NB4 (cell line): ENCODE measurements at regions not wholly inside any gene's neighbourhood (a gene's known extent, or its start where the extent isn't known, plus 50 kb on each side); places are given as distances from the start of the nearest gene placed in this dataset.

Source experiments
- DNase-seq: peaks from one replicate; pipeline ENCODE4 v3.0.0; 2010; ENCODE audit warnings: low read depth
- H3K4me3 ChIP-seq: one replicate; pipeline ENCODE4 v1.5.1; 2011; ENCODE audit warnings: mild to moderate bottlenecking, low read depth, low read length, moderate library complexity
- CTCF ChIP-seq: IDR thresholded peaks from one replicate; pipeline ENCODE4 v1.5.1; 2012; ENCODE audit warnings: low read depth, low read length
- MAX ChIP-seq: IDR thresholded peaks from 2 replicates; pipeline ENCODE4 v1.6.1; 2011; ENCODE audit warnings: low read depth, low read length
- MYC ChIP-seq: IDR thresholded peaks from 2 replicates; pipeline ENCODE4 v1.6.1; 2011; ENCODE audit warnings: low read depth, low read length
- POLR2A ChIP-seq: IDR thresholded peaks from 2 replicates; pipeline ENCODE4 v1.6.1; 2011; ENCODE audit warnings: mild to moderate bottlenecking; ENCODE audit not compliant: insufficient read length; ENCODE audit errors: extremely low read depth

- H3K4me3 ChIP-seq: no peak overlapping the region
- TF ChIP-seq POLR2A: no peak
- no peak for TF ChIP-seq MAX
- TF ChIP-seq MYC: no peak
- no peak for TF ChIP-seq CTCF
- DNase-seq: no peak
Observed at GRCh38 chr13:56865416-56865815, 275.3 kb upstream of the PRR20A start.

GRCh38 chr13:56869671-56870070 is 271.0 kb upstream of the PRR20A start:
- TF ChIP-seq MAX (no peak), POLR2A (no peak), MYC (no peak)
- no peak overlapping the region for H3K4me3 ChIP-seq
- DNase-seq: no peak

GRCh38 chr13:56886398-56886797 is 254.3 kb upstream of the PRR20A start:
- TF ChIP-seq CTCF (no peak), MYC (no peak), POLR2A (no peak), MAX (no peak)
- no peak overlapping the region for H3K4me3 ChIP-seq
- DNase-seq: no peak

- no peak for DNase-seq
- H3K4me3 ChIP-seq: no peak overlapping the region
- no peak for TF ChIP-seq MAX
- TF ChIP-seq POLR2A: no peak
- TF ChIP-seq CTCF: no peak
- TF ChIP-seq MYC: no peak
Observed at GRCh38 chr13:56888455-56888854, 252.3 kb upstream of the PRR20A start.

GRCh38 chr13:56893843-56894242 is 246.9 kb upstream of the PRR20A start:
- no peak overlapping the region for H3K4me3 ChIP-seq
- peak; percentile 13 for DNase-seq
- no peak for TF ChIP-seq POLR2A
- TF ChIP-seq MYC: no peak
- no peak for TF ChIP-seq MAX
- TF ChIP-seq CTCF: no peak

GRCh38 chr13:56900549-56901279 is 240.0 kb upstream of the PRR20A start:
- H3K4me3 ChIP-seq: no peak overlapping the region
- DNase-seq: no peak
- no peak for TF ChIP-seq MAX
- TF ChIP-seq POLR2A: no peak
- no peak for TF ChIP-seq MYC
- TF ChIP-seq CTCF: no peak
